Endothelial cell of umbilical vein (primary cell): ENCODE measurements at regions not wholly inside any gene's neighbourhood (a gene's known extent, or its start where the extent isn't known, plus 50 kb on each side); places are given as distances from the start of the nearest gene placed in this dataset.

ENCODE experiments used
- BruUV-seq: library from RNA; stranded (reverse); fragments of 400-500 nt; replicated peaks from 2 replicates; lab custom pipeline; 2021; lab: Mats Ljungman, UMichigan
- CTCF ChIA-PET: fragments of 300-600, 350-600 bp; sonication (Branson Sonifier 250); formaldehyde crosslinking; loops from one replicate; lab custom pipeline; 2021; ENCODE audit warnings: antibody characterized with exemption, inconsistent platforms; lab: Charles Lee
- POLR2A ChIA-PET: fragments of 300-600, 350-600 bp; sonication (Branson Sonifier 250); formaldehyde crosslinking; loops from one replicate; lab custom pipeline; 2021; ENCODE audit warnings: antibody characterized with exemption, inconsistent platforms; lab: Charles Lee
- DNase-seq: peaks from one replicate; pipeline ENCODE4 v3.0.0-alpha.2; 2011; ENCODE audit warnings: low read depth, low spot score
- FAIRE-seq: peaks from 2 replicates; lab custom pipeline; 2011; peaks lifted over from hg19 to GRCh38; lab: Jason Lieb, UNC
- H2AFZ ChIP-seq: 2 replicates; pipeline ENCODE4 v1.6.0; 2012; ENCODE audit warnings: low read depth, low read length, control low read depth, inconsistent platforms
- H3K27ac ChIP-seq: 2 replicates; pipeline ENCODE4 v1.5.1; 2011; ENCODE audit warnings: low read depth, mild to moderate bottlenecking, control low read depth, low read length, moderate library complexity; ENCODE audit not compliant: insufficient read depth
- H3K27me3 ChIP-seq, 2 experiments: 2 replicates each; pipeline versions ENCODE4 v1.6.0 to v1.6.1; 2011; ENCODE audit warnings: low read length in 2 of 2, mixed read lengths in 1 of 2; ENCODE audit not compliant: control insufficient read depth in 2 of 2, insufficient read depth in 2 of 2
- H3K36me3 ChIP-seq, 2 experiments: 2 replicates in 1 of 2; 3 replicates in 1 of 2; pipeline ENCODE4 v1.5.1; 2011; ENCODE audit warnings: low read length in 2 of 2, mild to moderate bottlenecking in 1 of 2, moderate library complexity in 1 of 2; ENCODE audit not compliant: control insufficient read depth in 2 of 2, insufficient read depth in 2 of 2; ENCODE audit errors: extremely low read depth in 1 of 2
- H3K4me1 ChIP-seq: 3 replicates; pipeline ENCODE4 v1.5.1; 2011; ENCODE audit warnings: mild to moderate bottlenecking, low read length; ENCODE audit not compliant: control insufficient read depth, insufficient read depth; ENCODE audit errors: extremely low read depth
- H3K4me2 ChIP-seq: 2 replicates; pipeline ENCODE4 v1.6.1; 2011; ENCODE audit warnings: low read length, control low read depth, mixed read lengths; ENCODE audit not compliant: insufficient read depth
- H3K4me3 ChIP-seq, 3 experiments: fragments of 200-600 bp in 1 of 3; sonication (generic), shearing (Covaris generic) in 1 of 3; replicated peaks in 1 of 3; 2 replicates each; pipeline ENCODE4 v1.5.1; 2011 to 2016; ENCODE audit warnings: control low read depth in 3 of 3, low read length in 3 of 3, mild to moderate bottlenecking in 2 of 3, inconsistent platforms in 1 of 3, low read depth in 1 of 3, moderate library complexity in 1 of 3; ENCODE audit not compliant: insufficient read depth in 1 of 3
- H3K79me2 ChIP-seq: 2 replicates; pipeline ENCODE4 v1.6.0; 2012; ENCODE audit warnings: low read length, inconsistent platforms; ENCODE audit not compliant: control insufficient read depth, insufficient read depth
- H3K9ac ChIP-seq: replicated peaks from 2 replicates; pipeline ENCODE3; 2011; ENCODE audit warnings: low read length, control low read depth; ENCODE audit not compliant: insufficient read depth; ENCODE audit errors: extremely low read depth
- H3K9me1 ChIP-seq: replicated peaks from 3 replicates; pipeline ENCODE4 v1.6.0; 2011; ENCODE audit warnings: mild to moderate bottlenecking, low read length; ENCODE audit not compliant: control insufficient read depth, insufficient read depth; ENCODE audit errors: extremely low read depth
- H3K9me3 ChIP-seq: replicated peaks from 2 replicates; pipeline ENCODE4 v1.5.1; 2012; ENCODE audit warnings: low read length, inconsistent platforms; ENCODE audit not compliant: control insufficient read depth, insufficient read depth
- H4K20me1 ChIP-seq: replicated peaks from 2 replicates; pipeline ENCODE3; 2011; ENCODE audit warnings: mild to moderate bottlenecking, low read length; ENCODE audit not compliant: control insufficient read depth, insufficient read depth; ENCODE audit errors: extremely low read depth
- CTCF ChIP-seq, 2 donors: IDR thresholded peaks; 1 replicate in 1 of 2; 2 replicates in 1 of 2; pipeline ENCODE4 v1.5.1; 2011; ENCODE audit warnings: low read length in 2 of 2, mild to moderate bottlenecking in 2 of 2, moderate library complexity in 2 of 2, control low read depth in 1 of 2, inconsistent platforms in 1 of 2, low read depth in 1 of 2; ENCODE audit not compliant: insufficient read depth in 1 of 2; ENCODE audit errors: extremely low read depth in 1 of 2
- EZH2 ChIP-seq: IDR thresholded peaks from 2 replicates; pipeline ENCODE4 v1.6.1; 2012; ENCODE audit warnings: borderline replicate concordance, low read depth, mild to moderate bottlenecking, moderate library complexity, low read length, inconsistent platforms; ENCODE audit not compliant: severe bottlenecking
- FOS ChIP-seq: IDR thresholded peaks from 2 replicates; pipeline ENCODE4 v1.6.1; 2011; ENCODE audit warnings: mild to moderate bottlenecking, low read length, moderate library complexity, borderline replicate concordance; ENCODE audit not compliant: insufficient read depth
- GATA2 ChIP-seq: IDR thresholded peaks from 2 replicates; pipeline ENCODE4 v1.7.0; 2011; ENCODE audit warnings: low read depth, mild to moderate bottlenecking, moderate library complexity, mixed read lengths, low read length; ENCODE audit not compliant: insufficient read length, insufficient read depth
- JUN ChIP-seq: IDR thresholded peaks from 2 replicates; pipeline ENCODE4 v1.6.1; 2011; ENCODE audit warnings: borderline replicate concordance, low read depth; ENCODE audit not compliant: insufficient read length, insufficient read depth
- MAX ChIP-seq: IDR thresholded peaks from 2 replicates; pipeline ENCODE4 v1.6.1; 2011; ENCODE audit not compliant: insufficient read depth, insufficient read length
- MYC ChIP-seq: IDR thresholded peaks from one replicate; pipeline ENCODE4 v1.6.1; 2011; ENCODE audit warnings: mild to moderate bottlenecking, low read depth, low read length
- POLR2A ChIP-seq: IDR thresholded peaks from 2 replicates; pipeline ENCODE4 v1.6.1; 2012; ENCODE audit warnings: low read depth, mild to moderate bottlenecking, control low read depth, low read length
- POLR2AphosphoS5 ChIP-seq: IDR thresholded peaks from 2 replicates; pipeline ENCODE4 v1.6.1; 2012; ENCODE audit warnings: low read depth, mild to moderate bottlenecking, control low read depth, low read length, moderate library complexity; ENCODE audit not compliant: insufficient read depth
- dilution Hi-C: fragments of 300-500 bp; cut with MboI; formaldehyde crosslinking; loops from one replicate; pipeline ENCODE4 v1.15.0; 2019; ENCODE audit warnings: low sequenced_read_pairs; ENCODE audit not compliant: extremely low pct_ligation_motif_present
- intact Hi-C: fragments of 100-400 bp; cut with micrococcal nuclease; formaldehyde crosslinking; loops from one replicate; pipeline ENCODE4 v1.10.0; 2022

- dilution Hi-C loops, result no loop called here
- Histone ChIP-seq H3K4me2 (no peak overlapping the region), H3K36me3 (no peaks in the 10 kb centered on the region), H3K9ac (no peak overlapping the region), H2AFZ (no peak overlapping the region), H3K4me1 (no peaks in the 10 kb centered on the region), H3K4me3 (no peak overlapping the region), H3K9me1 (no peaks in the 10 kb centered on the region), H3K79me2 (no peaks in the 10 kb centered on the region), H3K27ac (no peak overlapping the region), H3K27me3 (no peaks in the 10 kb centered on the region), H3K9me3 (peaks cover 2% of the 10 kb centered on the region), H4K20me1 (no peaks in the 10 kb centered on the region)
- BruUV-seq, result no TSS peak
- TF ChIP-seq EZH2, result no peak
- no peak for TF ChIP-seq JUN
- TF ChIP-seq CTCF (IDR thresholded peaks at IDR 0.05; ENCODE audit: extremely low read depth in 1 of 2, insufficient read depth in 1 of 2, low read depth in 1 of 2, low read length in 2 of 2), result no peak
- no peak for TF ChIP-seq MYC
- no peak for TF ChIP-seq MAX
- TF ChIP-seq FOS, result no peak
- TF ChIP-seq POLR2A, result no peak
- no peak for TF ChIP-seq GATA2
- no peak for TF ChIP-seq POLR2AphosphoS5
- FAIRE-seq (no peak), DNase-seq (no peak)
- POLR2A ChIA-PET, result no interaction called here
- CTCF ChIA-PET, result no interaction called here
- intact Hi-C loops, result no loop called here
Observed at GRCh38 chr1:71135571-71135970, 54.7 kb upstream of the ZRANB2 start.
